ENCODE measurements at regions not wholly inside any gene's neighbourhood (a gene's known extent, or its start where the extent isn't known, plus 50 kb on each side); places are given as distances from the start of the nearest gene placed in this dataset.

DNA sequence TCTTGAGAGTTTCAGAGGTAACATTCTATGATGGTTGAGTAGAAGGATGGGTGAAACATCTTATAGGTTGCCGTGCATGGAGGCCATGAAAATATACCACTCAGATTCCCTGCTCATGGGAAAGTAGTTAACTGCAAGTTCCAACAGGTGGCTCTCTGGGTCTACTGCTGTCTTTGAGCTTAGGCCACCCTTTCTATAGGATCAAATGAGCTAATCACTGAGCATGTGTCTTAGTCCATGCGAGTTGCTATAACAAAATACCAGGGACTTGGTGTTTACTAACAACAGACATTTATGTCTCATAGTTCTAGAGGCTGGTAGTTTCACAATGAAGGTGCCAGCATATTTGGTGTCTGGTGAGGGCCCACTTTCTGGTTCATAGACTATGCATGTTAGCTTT is 144.8 kb upstream of the UNC5C start:
- TF ChIP-seq, protein P1, sequence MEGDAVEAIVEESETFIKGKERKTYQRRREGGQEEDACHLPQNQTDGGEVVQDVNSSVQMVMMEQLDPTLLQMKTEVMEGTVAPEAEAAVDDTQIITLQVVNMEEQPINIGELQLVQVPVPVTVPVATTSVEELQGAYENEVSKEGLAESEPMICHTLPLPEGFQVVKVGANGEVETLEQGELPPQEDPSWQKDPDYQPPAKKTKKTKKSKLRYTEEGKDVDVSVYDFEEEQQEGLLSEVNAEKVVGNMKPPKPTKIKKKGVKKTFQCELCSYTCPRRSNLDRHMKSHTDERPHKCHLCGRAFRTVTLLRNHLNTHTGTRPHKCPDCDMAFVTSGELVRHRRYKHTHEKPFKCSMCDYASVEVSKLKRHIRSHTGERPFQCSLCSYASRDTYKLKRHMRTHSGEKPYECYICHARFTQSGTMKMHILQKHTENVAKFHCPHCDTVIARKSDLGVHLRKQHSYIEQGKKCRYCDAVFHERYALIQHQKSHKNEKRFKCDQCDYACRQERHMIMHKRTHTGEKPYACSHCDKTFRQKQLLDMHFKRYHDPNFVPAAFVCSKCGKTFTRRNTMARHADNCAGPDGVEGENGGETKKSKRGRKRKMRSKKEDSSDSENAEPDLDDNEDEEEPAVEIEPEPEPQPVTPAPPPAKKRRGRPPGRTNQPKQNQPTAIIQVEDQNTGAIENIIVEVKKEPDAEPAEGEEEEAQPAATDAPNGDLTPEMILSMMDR (IDR thresholded peaks at IDR 0.05) = no peak
- TF ChIP-seq POLR2AphosphoS5 (IDR thresholded peaks at IDR 0.05) (no peak), POLR2A (IDR thresholded peaks at IDR 0.05) (no peak)
